H1 (cell line): ENCODE measurements at regions not wholly inside any gene's neighbourhood (a gene's known extent, or its start where the extent isn't known, plus 50 kb on each side); places are given as distances from the start of the nearest gene placed in this dataset.

Experiments used
- CTCF ChIA-PET: fragments of 300-600 bp; sonication (Branson Sonifier 250); formaldehyde crosslinking; loops from one replicate; lab custom pipeline; 2021; ENCODE audit not compliant: partially characterized antibody; lab: Charles Lee
- POLR2A ChIA-PET: fragments of 300-600 bp; sonication (Branson Sonifier 250); formaldehyde crosslinking; loops from one replicate; lab custom pipeline; 2021; ENCODE audit warnings: inconsistent platforms; ENCODE audit not compliant: partially characterized antibody; lab: Charles Lee
- DNase-seq, 2 experiments: peaks; one replicate each; pipeline versions ENCODE4 v3.0.0 to v3.0.0-alpha.2; 2010 to 2022; ENCODE audit warnings: low spot score in 2 of 2, low read depth in 1 of 2, mixed read lengths in 1 of 2
- FAIRE-seq: peaks from 2 replicates; lab custom pipeline; 2011; peaks lifted over from hg19 to GRCh38; lab: Jason Lieb, UNC
- H2AFZ ChIP-seq: 2 replicates; pipeline ENCODE4 v1.8.1; 2012; ENCODE audit warnings: low read length, inconsistent platforms
- H2AK5ac ChIP-seq: 2 replicates; pipeline ENCODE4 v1.6.1; 2013; ENCODE audit warnings: low read depth, low read length
- H2BK120ac ChIP-seq: replicated peaks from 2 replicates; pipeline ENCODE3; 2013; ENCODE audit warnings: low read depth, low read length, inconsistent platforms
- H2BK12ac ChIP-seq: 2 replicates; pipeline ENCODE4 v1.6.1; 2013; ENCODE audit warnings: low read depth, low read length
- H2BK15ac ChIP-seq: 2 replicates; pipeline ENCODE4 v1.6.1; 2013; ENCODE audit warnings: low read length
- H2BK20ac ChIP-seq: 2 replicates; pipeline ENCODE4 v1.6.1; 2013; ENCODE audit warnings: low read length
- H2BK5ac ChIP-seq: 2 replicates; pipeline ENCODE4 v1.6.1; 2013; ENCODE audit warnings: low read depth, low read length
- H3K14ac ChIP-seq: 2 replicates; pipeline ENCODE4 v1.6.1; 2013; ENCODE audit warnings: inconsistent platforms; ENCODE audit not compliant: insufficient read length
- H3K18ac ChIP-seq: 2 replicates; pipeline ENCODE4 v1.6.1; 2013; ENCODE audit warnings: low read length; ENCODE audit errors: extremely low read depth
- H3K23ac ChIP-seq: 2 replicates; pipeline ENCODE4 v1.6.1; 2013; ENCODE audit warnings: inconsistent platforms; ENCODE audit not compliant: insufficient read length
- H3K23me2 ChIP-seq: 2 replicates; pipeline ENCODE4 v1.6.1; 2013; ENCODE audit warnings: low read depth, low read length
- H3K27ac ChIP-seq: 2 replicates; pipeline ENCODE4 v1.6.1; 2011; ENCODE audit warnings: low read depth, low read length, inconsistent platforms
- H3K27me3 ChIP-seq, 4 experiments: replicated peaks in 1 of 4; 1 replicate in 1 of 4; 2 replicates in 3 of 4; pipeline versions ENCODE4 v1.6.1 to v1.8.1; 2011 to 2013; ENCODE audit warnings: low read length in 3 of 4, mild to moderate bottlenecking in 3 of 4, inconsistent platforms in 2 of 4, mixed read lengths in 2 of 4, moderate library complexity in 1 of 4; ENCODE audit not compliant: control insufficient read depth in 3 of 4, insufficient read depth in 3 of 4; ENCODE audit errors: extremely low read depth in 1 of 4
- H3K36me3 ChIP-seq, 4 experiments: 2 replicates each; pipeline versions ENCODE4 v1.6.1 to v1.8.1; 2011 to 2013; ENCODE audit warnings: mild to moderate bottlenecking in 4 of 4, low read length in 3 of 4, moderate library complexity in 2 of 4, control low read depth in 1 of 4, inconsistent platforms in 1 of 4; ENCODE audit not compliant: insufficient read depth in 4 of 4, control insufficient read depth in 2 of 4
- H3K4ac ChIP-seq: replicated peaks from 2 replicates; pipeline ENCODE3; 2013; ENCODE audit warnings: low read length, low read depth, mixed read lengths, inconsistent platforms; ENCODE audit not compliant: insufficient read length
- H3K4me1 ChIP-seq, 4 experiments: replicated peaks in 1 of 4; 1 replicate in 1 of 4; 2 replicates in 3 of 4; pipeline versions ENCODE4 v1.6.1 to v1.8.1; 2011 to 2013; ENCODE audit warnings: low read length in 3 of 4, inconsistent platforms in 2 of 4, mixed read lengths in 1 of 4; ENCODE audit not compliant: insufficient read depth in 4 of 4, control insufficient read depth in 3 of 4
- H3K4me2 ChIP-seq, 2 experiments: 2 replicates each; pipeline versions ENCODE4 v1.6.1 to v1.8.1; 2011 to 2013; ENCODE audit warnings: low read depth in 2 of 2, low read length in 2 of 2, control low read depth in 1 of 2, inconsistent platforms in 1 of 2, mild to moderate bottlenecking in 1 of 2; ENCODE audit not compliant: insufficient read depth in 1 of 2
- H3K4me3 ChIP-seq, 4 experiments: fragments of 200-600, 300-600 bp in 1 of 4; sonication (generic), shearing (Covaris generic), sonication (Bioruptor Twin) in 1 of 4; 2 replicates each; pipeline versions ENCODE4 v1.5.1 to v1.8.1; 2011 to 2016; ENCODE audit warnings: low read length in 4 of 4, low read depth in 3 of 4, control low read depth in 2 of 4, inconsistent platforms in 2 of 4, mild to moderate bottlenecking in 2 of 4, mixed read lengths in 1 of 4, moderate library complexity in 1 of 4; ENCODE audit not compliant: insufficient read depth in 2 of 4; ENCODE audit errors: extremely low read depth in 1 of 4
- H3K56ac ChIP-seq: replicated peaks from 2 replicates; pipeline ENCODE3; 2013; ENCODE audit warnings: low read depth, mild to moderate bottlenecking, mixed read lengths, low read length, inconsistent platforms; ENCODE audit not compliant: insufficient read length
- H3K79me1 ChIP-seq: 2 replicates; pipeline ENCODE4 v1.6.1; 2013; ENCODE audit warnings: low read depth, low read length, control low read depth
- H3K79me2 ChIP-seq, 2 experiments: 2 replicates each; pipeline versions ENCODE4 v1.6.1 to v1.8.1; 2012 to 2013; ENCODE audit warnings: low read length in 2 of 2, mild to moderate bottlenecking in 2 of 2, inconsistent platforms in 1 of 2; ENCODE audit not compliant: insufficient read depth in 2 of 2, control insufficient read depth in 1 of 2
- H3K9ac ChIP-seq, 4 experiments: replicated peaks in 1 of 4; 1 replicate in 1 of 4; 2 replicates in 3 of 4; pipeline versions ENCODE4 v1.6.1 to v1.8.1; 2011 to 2013; ENCODE audit warnings: low read depth in 3 of 4, low read length in 3 of 4, control low read depth in 2 of 4, mild to moderate bottlenecking in 2 of 4, moderate library complexity in 2 of 4, inconsistent platforms in 1 of 4; ENCODE audit errors: extremely low read depth in 1 of 4
- H3K9me3 ChIP-seq, 2 experiments: 2 replicates each; pipeline versions ENCODE4 v1.6.1 to v1.8.1; 2012 to 2013; ENCODE audit warnings: mild to moderate bottlenecking in 2 of 2, moderate library complexity in 2 of 2, control low read depth in 1 of 2, inconsistent platforms in 1 of 2, low read depth in 1 of 2, low read length in 1 of 2, mixed read lengths in 1 of 2; ENCODE audit not compliant: insufficient read depth in 2 of 2
- H4K20me1 ChIP-seq, 2 experiments: replicated peaks in 1 of 2; 2 replicates each; pipeline versions ENCODE3 to v1.8.1; 2011 to 2013; ENCODE audit warnings: inconsistent platforms in 2 of 2, low read length in 2 of 2, mild to moderate bottlenecking in 1 of 2; ENCODE audit not compliant: insufficient read depth in 2 of 2, control insufficient read depth in 1 of 2
- H4K5ac ChIP-seq: 2 replicates; pipeline ENCODE4 v1.6.1; 2013; ENCODE audit warnings: low read length, low read depth, mixed read lengths, inconsistent platforms; ENCODE audit not compliant: insufficient read length
- H4K8ac ChIP-seq: 2 replicates; pipeline ENCODE4 v1.8.0; 2013; ENCODE audit warnings: mild to moderate bottlenecking, moderate library complexity, low read length, inconsistent platforms; ENCODE audit not compliant: insufficient read depth; ENCODE audit errors: extremely low read depth
- H4K91ac ChIP-seq: replicated peaks from 2 replicates; pipeline ENCODE3; 2013; ENCODE audit warnings: low read length, mixed read lengths, inconsistent platforms; ENCODE audit not compliant: insufficient read length
- ASH2L ChIP-seq: fragments of 200-600, 300-600 bp; sonication (generic); IDR thresholded peaks from one replicate; pipeline ENCODE4 v1.7.1; 2017; ENCODE audit warnings: low read length
- BACH1 ChIP-seq: IDR thresholded peaks from 2 replicates; pipeline ENCODE4 v1.6.1; 2012; ENCODE audit warnings: low read length, improper control_type of control experiment
- CTBP2 ChIP-seq: IDR thresholded peaks from 2 replicates; pipeline ENCODE4 v1.7.0; 2011; ENCODE audit warnings: borderline replicate concordance, mild to moderate bottlenecking, moderate library complexity, mixed read lengths, low read length; ENCODE audit not compliant: insufficient read depth, insufficient read length
- FOSL1 ChIP-seq: IDR thresholded peaks from 2 replicates; pipeline ENCODE4 v1.6.1; 2011; ENCODE audit warnings: mild to moderate bottlenecking, low read depth, low read length, moderate library complexity; ENCODE audit not compliant: insufficient read depth
- PHF8 ChIP-seq: fragments of 200-600 bp; sonication (generic); conservative IDR thresholded peaks from 2 replicates; pipeline ENCODE4 v1.7.1; 2012; ENCODE audit warnings: low read depth, mild to moderate bottlenecking, inconsistent platforms, low read length, moderate library complexity
- RAD21 ChIP-seq, 2 experiments: IDR thresholded peaks in 1 of 2; conservative IDR thresholded peaks in 1 of 2; 2 replicates each; pipeline ENCODE4 v1.6.1; 2011; ENCODE audit warnings: low read depth in 2 of 2, low read length in 2 of 2, improper control_type of control experiment in 1 of 2, inconsistent platforms in 1 of 2, mild to moderate bottlenecking in 1 of 2, moderate library complexity in 1 of 2
- SRF ChIP-seq: IDR thresholded peaks from 2 replicates; pipeline ENCODE4 v1.6.1; 2011; ENCODE audit warnings: mild to moderate bottlenecking, low read depth, low read length, moderate library complexity
- WGBS, 2 experiments: shearing (Covaris generic) in 1 of 2; methylation state at CpG; one replicate each; pipeline versions ENCODE4 v1.1.6 to v1.1.7; 2013 to 2015; ENCODE audit warnings: low lambda C conversion rate in 2 of 2, mixed read lengths in 2 of 2, inconsistent platforms in 1 of 2, low coverage in 1 of 2, missing lambda C conversion rate in 1 of 2; ENCODE audit not compliant: insufficient replicate concordance in 2 of 2, insufficient coverage in 1 of 2, insufficient read length in 1 of 2; ENCODE audit errors: extremely low coverage in 1 of 2, missing lambda C conversion rate in 1 of 2; 5-methylcytosine and 5-hydroxymethylcytosine counted together

- Histone ChIP-seq H3K18ac (no peak overlapping the region), H3K4me2 (no peak overlapping the region), H3K4me1 (no peaks in the 10 kb centered on the region), H2BK120ac (no peak overlapping the region), H3K23ac (no peak overlapping the region), H3K23me2 (no peaks in the 10 kb centered on the region; the same call in 1 of the 2 replicates), H2AFZ (no peak overlapping the region), H4K8ac (no peak overlapping the region), H3K4ac (no peak overlapping the region), H3K14ac (no peak overlapping the region), H4K91ac (no peak overlapping the region), H3K79me1 (no peaks in the 10 kb centered on the region), H2BK12ac (no peak overlapping the region), H3K79me2 (no peaks in the 10 kb centered on the region), H2BK20ac (no peak overlapping the region), H4K20me1 (no peaks in the 10 kb centered on the region), H4K5ac (no peak overlapping the region), H3K9ac (no peak overlapping the region), H3K27me3 (no peaks in the 10 kb centered on the region), H2BK5ac (no peak overlapping the region), H3K27ac (no peak overlapping the region), H2BK15ac (no peak overlapping the region), H3K56ac (no peak overlapping the region), H3K4me3 (no peak overlapping the region), H3K36me3 (no peaks in the 10 kb centered on the region), H2AK5ac (no peak overlapping the region), H3K9me3 (peaks cover 29 to 33% of the 10 kb centered on the region in 2 experiments)
- DNase-seq (no peak), FAIRE-seq (no peak)
- ChIA-PET POLR2A (no interaction called here), CTCF (no interaction called here)
- WGBS, 2 experiments, result 90% methylated on average over 4 of the region's 4 CpGs; no CpG with 5 or more reads in 1 of the 2 experiments
- no peak for TF ChIP-seq PHF8
- TF ChIP-seq RAD21 (IDR thresholded peaks at IDR 0.05 in 1 of 2, conservative IDR thresholded peaks at IDR 0.05 in 1 of 2; ENCODE audit: low read depth in 2 of 2, low read length in 2 of 2), result no peak
- no peak for TF ChIP-seq FOSL1
- TF ChIP-seq BACH1, result no peak
- TF ChIP-seq ASH2L, result no peak
- TF ChIP-seq SRF, result no peak
- TF ChIP-seq CTBP2, result no peak
Measured at GRCh38 chr10:29166713-29167112, 122.2 kb upstream of the LYZL1 start.
